Stimulated activated CD4-positive, alpha-beta T cell treated with anti-CD3 and anti-CD28 coated beads, Interleukin-15, amount 100 ng/mL, for 1 hour (primary cell): ENCODE measurements at regions not wholly inside any gene's neighbourhood (a gene's known extent, or its start where the extent isn't known, plus 50 kb on each side); places are given as distances from the start of the nearest gene placed in this dataset.
"Not testable (repeated sequence)": the region's sequence is repeated elsewhere in the genome, so short reads cannot be mapped to it uniquely, and the experiment has no call there.

Experiments
- DNase-seq, 2 donors: peaks; one replicate each; pipeline ENCODE4 v3.0.0-alpha.2; 2020; ENCODE audit warnings: low read depth in 1 of 2, low spot score in 1 of 2

- no peak for DNase-seq
Measured at GRCh38 chr12:41684997-41685396, 459.7 kb downstream of the GXYLT1 start.

DNA sequence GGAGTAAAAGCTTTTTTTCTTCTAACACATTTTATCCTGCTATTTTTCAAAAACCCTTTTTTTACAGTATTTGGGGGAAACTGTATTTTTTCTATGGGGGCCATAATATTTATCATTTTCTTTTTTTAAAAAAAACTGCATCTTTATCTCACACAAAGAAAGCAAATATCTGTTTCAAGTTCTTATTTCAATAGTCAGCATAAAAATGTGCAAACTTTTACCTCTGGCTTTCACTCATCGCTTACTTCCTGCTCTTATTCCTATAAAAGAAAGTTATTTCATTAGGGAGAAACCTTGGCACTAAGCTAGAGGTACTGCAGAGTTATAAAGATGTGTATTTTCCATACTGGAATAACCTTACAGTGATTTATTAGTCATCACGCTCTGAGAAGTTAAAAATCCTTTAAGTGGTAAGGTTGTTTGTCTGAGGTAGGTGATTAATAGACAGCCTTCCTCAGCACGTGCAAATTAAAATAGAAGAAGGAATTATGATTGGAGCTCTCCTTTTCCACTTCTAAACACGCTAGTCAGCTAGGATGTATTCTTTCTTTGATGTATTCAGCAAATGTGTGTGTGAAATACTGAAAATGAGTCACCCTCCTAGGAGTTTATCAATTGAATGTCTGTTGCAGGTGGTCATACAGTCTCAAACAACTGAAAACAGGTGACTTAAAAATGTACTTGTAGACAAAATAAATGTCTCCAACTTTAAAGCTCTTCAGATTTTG lies 461.0 kb downstream of the GXYLT1 start:
- no peak for DNase-seq

GRCh38 chr12:41683023-41683422 lies 461.7 kb downstream of the GXYLT1 start:
- DNase-seq: no peak

GRCh38 chr12:41681898-41682297 lies 462.8 kb downstream of the GXYLT1 start:
- no peak for DNase-seq

DNA sequence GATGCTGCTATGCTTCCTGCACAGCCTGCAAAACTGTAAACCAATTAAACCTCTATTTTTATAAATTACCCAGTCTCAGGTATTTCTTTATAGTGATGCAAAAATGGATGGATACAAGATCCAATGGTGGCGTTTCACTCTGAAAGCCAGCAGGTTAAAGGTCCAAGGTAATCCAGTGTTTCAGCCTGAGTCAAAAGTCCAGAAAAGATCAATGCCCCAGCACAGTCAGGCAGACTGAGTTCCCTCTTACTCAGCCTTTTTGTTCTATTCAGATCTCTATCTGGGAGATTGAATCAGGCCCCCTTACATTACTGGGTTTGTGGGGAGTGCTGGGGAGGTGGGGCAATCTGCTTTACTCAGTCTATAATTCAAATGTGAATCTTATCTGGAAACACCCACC lies 464.5 kb downstream of the GXYLT1 start:
- DNase-seq: no peak

DNA sequence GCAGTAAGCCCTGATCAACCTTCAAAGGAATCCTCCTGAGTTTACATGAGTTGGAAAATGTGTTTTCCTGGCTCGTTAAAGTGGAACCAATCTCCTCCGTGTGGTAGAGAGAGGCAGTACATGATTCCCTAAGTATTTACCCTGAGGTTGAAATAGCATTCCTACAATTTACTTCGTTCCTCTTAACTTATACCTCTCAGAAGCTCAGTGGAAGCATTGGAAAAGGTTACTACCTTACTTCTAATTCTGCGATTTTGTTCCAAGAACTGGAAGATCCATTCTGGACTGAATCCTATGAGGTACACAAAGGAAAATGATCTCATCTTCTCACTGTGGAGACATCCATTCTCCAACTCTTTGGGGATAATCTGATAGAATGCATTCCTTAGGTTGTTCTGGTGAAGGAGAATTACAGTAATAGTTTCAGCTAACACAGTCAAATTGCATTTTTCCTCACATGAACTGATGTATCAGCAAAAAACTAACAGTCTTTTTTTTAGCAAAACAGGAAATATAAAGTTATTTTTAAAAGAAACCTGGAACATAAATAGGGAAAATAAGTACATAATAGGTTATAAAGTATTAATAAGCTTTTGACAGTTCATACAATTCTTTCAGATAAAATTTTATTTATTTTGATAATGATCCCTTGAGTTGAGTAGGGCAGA lies 475.6 kb downstream of the PDZRN4 start:
- no peak for DNase-seq

DNA sequence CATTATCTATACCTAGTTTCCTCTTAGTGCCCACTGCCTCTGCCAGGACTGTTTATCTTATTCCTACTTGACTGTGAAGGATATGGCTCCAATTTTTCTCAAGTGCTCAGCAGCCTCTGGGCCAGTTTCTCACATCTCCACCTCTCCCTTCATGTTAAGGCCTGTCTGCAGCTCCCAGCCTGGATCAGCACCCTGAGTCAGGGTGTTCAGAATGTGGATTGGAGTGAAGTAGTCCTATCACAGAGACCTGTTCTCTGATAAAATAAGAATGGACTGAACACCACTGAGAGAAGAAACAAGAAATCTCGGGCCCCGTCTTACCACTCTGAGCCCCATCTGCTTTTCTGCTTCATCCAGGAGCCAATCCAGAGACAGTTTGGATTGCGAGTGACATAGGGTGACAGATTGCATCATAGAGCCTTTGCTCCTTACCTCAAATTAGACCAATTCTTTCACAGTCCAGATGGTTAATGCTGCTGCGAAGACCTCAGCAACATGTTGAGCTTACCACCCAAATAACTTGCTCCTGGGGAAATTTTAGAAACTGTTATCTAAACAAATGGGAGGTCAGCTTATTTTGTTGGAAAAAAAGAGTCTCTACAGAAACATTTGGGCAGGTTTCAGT lies 473.1 kb downstream of the PDZRN4 start:
- no peak for DNase-seq

DNA sequence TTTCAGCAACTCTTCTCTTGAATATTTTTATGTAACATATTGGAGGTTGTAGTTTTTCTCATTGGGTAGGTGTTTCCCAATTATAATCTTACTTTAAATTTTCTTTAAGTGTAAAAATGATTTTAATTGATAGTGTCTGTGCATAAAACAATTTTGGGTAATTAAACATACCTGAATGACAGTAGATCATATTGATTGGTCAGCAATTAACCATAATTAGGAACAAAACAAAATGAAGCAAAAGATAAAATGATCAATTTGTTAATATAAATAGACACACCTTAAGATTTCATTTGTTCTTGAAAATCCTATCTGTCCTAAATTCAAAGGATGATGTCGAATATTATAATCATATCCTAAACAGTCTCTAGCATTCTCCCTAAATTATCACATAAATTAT lies 468.3 kb downstream of the PDZRN4 start:
- no peak for DNase-seq

- no peak for DNase-seq
Measured at GRCh38 chr12:41653386-41654326, 465.5 kb downstream of the PDZRN4 start.

DNA sequence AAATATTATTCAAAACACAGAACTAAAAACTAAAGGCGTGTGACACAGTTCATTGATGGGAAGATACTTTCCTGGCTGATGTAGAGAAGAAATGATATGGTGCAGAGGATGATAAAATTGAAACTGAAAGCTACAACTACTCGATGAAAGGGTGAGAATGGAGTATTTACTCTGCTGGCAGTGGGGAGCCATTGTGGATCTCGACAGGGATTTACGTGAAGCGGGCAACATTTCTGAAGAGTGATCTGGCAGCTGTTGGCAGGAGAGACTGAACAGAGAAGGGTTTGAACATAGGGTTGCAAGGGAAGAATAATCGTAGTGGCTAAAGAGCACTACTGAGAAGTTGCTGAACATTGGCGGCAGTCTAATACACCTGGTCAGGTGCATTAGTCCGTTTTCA lies 464.9 kb downstream of the PDZRN4 start:
- no peak for DNase-seq

- no peak for DNase-seq
Measured at GRCh38 chr12:41645624-41646023, 457.5 kb downstream of the PDZRN4 start.

DNA sequence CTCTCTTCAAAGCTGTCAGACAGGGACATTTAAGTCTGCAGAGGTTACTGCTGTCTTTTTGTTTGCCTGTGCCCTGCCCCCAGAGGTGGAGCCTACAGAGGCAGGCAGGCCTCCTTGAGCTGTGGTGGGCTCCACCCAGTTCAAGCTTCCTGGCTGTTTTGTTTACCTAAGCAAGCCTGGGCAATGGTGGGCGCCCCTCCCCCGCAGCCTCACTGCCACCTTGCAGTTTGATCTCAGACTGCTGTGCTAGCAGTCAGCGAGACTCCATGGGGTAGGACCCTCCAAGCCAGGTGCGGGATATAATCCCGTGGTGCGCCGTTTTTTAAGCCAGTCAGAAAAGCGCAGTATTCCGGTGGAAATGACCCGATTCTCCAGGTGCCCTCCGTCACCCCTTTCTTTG lies 454.7 kb downstream of the PDZRN4 start:
- DNase-seq: not testable (repeated sequence)

- no peak for DNase-seq
Measured at GRCh38 chr12:41636653-41637052, 448.5 kb downstream of the PDZRN4 start.

GRCh38 chr12:41635626-41636364 lies 447.7 kb downstream of the PDZRN4 start:
- no peak for DNase-seq

DNA sequence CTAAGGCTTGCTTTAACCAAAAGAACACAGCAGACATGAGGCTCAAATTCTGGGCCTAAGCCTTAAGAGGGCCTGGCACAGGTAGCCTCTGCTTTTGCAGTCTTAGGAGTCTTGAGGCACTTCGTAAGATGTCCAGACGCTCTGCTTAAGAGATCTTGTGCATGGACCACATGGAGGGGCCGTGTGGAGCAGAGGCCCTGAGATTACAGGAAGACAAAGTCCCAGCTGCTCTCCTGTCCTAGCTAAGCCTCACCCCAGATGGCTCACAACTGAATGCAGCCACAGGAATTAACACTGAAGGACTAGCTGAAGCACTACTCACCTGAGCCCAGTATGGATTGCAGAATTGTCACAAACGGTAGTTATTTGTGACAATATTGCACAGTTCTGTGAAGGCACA lies 446.0 kb downstream of the PDZRN4 start:
- DNase-seq: no peak

DNA sequence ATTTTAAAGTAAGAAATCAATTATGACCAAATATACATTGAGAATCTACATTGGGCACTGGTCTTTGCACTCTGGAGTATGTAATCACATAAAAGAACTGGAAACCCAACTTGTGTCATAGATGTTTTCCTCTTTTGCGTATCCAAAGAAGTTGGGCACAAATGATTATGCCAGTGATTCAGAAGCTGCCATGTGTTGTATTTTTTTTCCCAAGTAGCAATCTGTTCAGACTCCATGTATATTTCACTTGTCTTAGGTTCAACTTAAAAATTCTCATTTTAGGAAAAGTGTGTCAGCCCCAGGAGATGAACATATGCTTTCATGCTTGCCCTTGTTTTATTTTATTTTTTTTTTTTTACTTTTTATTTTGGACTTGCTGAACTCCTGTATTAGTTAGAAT lies 441.5 kb downstream of the PDZRN4 start:
- DNase-seq: no peak

DNA sequence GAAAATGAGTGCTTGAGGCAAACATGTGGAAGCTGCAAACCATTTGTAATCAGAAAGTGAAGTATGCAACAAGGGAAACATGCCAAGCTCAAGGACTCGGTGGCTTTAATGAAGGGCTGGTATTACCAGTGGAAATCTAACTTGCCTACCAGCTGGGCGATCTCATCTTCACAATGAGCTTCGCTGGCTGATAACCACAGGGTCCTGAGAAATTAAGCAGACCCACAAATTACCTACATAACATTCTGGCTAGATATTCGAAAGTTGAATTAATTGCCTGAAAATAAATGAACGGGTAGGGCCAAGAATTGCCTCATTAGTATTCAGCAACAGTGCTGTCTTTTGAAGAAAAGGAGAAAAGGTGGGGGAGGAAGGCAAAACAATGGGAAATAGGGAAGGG lies 439.4 kb downstream of the PDZRN4 start:
- DNase-seq: no peak

DNA sequence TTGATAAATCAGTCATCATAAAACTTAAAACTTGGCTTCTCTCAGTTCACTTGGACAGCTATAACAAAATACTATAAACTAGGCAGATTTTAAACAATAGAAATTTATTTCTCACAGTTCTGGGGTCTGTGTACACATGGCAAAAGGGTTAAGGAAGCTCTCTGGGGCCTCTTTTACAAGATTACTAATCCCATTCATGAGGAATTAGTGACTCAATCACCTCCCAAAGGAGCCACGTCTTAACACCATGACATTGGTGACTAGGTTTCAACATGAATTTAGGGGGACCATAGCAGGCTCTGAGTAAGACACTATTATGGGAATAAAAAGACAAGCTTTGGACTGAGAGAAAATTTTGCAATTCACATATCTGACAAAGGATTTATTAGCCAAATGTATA lies 436.5 kb downstream of the PDZRN4 start:
- no peak for DNase-seq
